HUES48 (cell line): ENCODE measurements at regions not wholly inside any gene's neighbourhood (a gene's known extent, or its start where the extent isn't known, plus 50 kb on each side); places are given as distances from the start of the nearest gene placed in this dataset.
"Not testable (repeated sequence)": the region's sequence is repeated elsewhere in the genome, so short reads cannot be mapped to it uniquely, and the experiment has no call there.

Source experiments
- H3K27ac ChIP-seq: one replicate; pipeline ENCODE4 v1.7.0; 2013; ENCODE audit warnings: low read depth, low read length, inconsistent platforms
- H3K27me3 ChIP-seq: 2 replicates; pipeline ENCODE4 v1.6.1; 2013; ENCODE audit warnings: mild to moderate bottlenecking, low read length; ENCODE audit not compliant: control insufficient read depth, insufficient read depth
- H3K36me3 ChIP-seq: 2 replicates; pipeline ENCODE4 v1.6.1; 2013; ENCODE audit warnings: low read length; ENCODE audit not compliant: control insufficient read depth, insufficient read depth
- H3K4me1 ChIP-seq: 2 replicates; pipeline ENCODE4 v1.6.1; 2013; ENCODE audit warnings: mild to moderate bottlenecking, low read length; ENCODE audit not compliant: control insufficient read depth, insufficient read depth
- H3K4me3 ChIP-seq: 2 replicates; pipeline ENCODE4 v1.5.1; 2013; ENCODE audit warnings: mild to moderate bottlenecking, low read depth, low read length
- H3K9ac ChIP-seq: 2 replicates; pipeline ENCODE4 v1.6.1; 2013; ENCODE audit warnings: mild to moderate bottlenecking, low read depth, low read length, moderate library complexity
- H3K9me3 ChIP-seq: 2 replicates; pipeline ENCODE4 v1.6.1; 2013; ENCODE audit warnings: low read length; ENCODE audit not compliant: control insufficient read depth, insufficient read depth

DNA sequence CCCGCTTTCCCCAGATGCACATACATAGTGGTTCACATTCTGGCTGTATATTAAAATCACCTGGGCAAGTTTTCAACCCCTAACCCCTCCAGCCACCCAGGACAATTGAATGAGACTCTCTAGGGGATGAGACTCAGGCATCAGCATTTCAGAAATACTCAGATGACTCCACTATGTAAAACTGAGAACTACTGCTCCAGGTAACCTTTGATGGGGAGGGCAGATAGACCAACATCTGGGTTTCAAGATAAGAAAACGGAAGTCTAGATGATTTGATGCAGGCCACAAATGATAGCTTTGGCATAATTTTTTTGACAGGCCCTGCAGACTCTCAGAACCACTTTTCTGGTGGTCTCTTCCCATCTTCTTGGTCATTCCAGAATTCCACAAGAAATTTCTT, 341.1 kb downstream of the EMP1 start:
- H3K27ac ChIP-seq: no peak overlapping the region
- H3K9ac ChIP-seq: no peak overlapping the region
- H3K4me1 ChIP-seq: peaks cover 5% of the 10 kb centered on the region; the same call in 1 of the 2 replicates
- no peaks in the 10 kb centered on the region for H3K36me3 ChIP-seq
- no peak overlapping the region for H3K4me3 ChIP-seq
- H3K9me3 ChIP-seq: no peaks in the 10 kb centered on the region
- H3K27me3 ChIP-seq: no peaks in the 10 kb centered on the region

GRCh38 chr12:13536219-13536910, 339.8 kb downstream of the EMP1 start:
- no peak overlapping the region for H3K4me3 ChIP-seq
- H3K9me3 ChIP-seq: no peaks in the 10 kb centered on the region
- H3K27me3 ChIP-seq: no peaks in the 10 kb centered on the region
- H3K36me3 ChIP-seq: no peaks in the 10 kb centered on the region
- H3K4me1 ChIP-seq: peaks cover 5% of the 10 kb centered on the region; the same call in 1 of the 2 replicates
- H3K27ac ChIP-seq: no peak overlapping the region
- no peak overlapping the region for H3K9ac ChIP-seq

GRCh38 chr12:13534645-13535398, 338.3 kb downstream of the EMP1 start:
- no peaks in the 10 kb centered on the region for H3K36me3 ChIP-seq
- H3K4me3 ChIP-seq: peak overlapping the region; percentile 48; the same call in 1 of the 2 replicates
- H3K9ac ChIP-seq: no peak overlapping the region

DNA sequence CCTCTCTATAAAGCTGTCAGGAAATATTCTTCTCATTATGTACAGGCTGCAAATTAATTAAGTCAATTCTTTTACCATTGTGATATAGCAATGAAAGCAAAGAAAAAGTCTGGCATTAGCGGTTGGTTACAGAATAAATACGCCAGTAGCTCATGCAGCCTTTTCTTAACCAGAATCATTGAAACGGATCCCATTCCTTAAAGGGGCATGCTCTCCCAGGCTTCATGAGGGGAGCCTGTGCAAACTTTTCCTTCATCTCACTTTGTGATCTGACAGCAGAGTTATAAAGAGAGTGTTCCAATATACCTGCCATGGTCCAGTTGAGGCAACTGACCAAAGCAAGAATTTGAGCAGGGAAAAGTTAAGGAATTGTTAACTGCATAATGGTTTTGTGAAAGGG, 337.7 kb downstream of the EMP1 start:
- H3K4me3 ChIP-seq: 0 out of 2 replicates have a peak overlapping the region, but pooled peaks have one; percentile 48
- no peaks in the 10 kb centered on the region for H3K36me3 ChIP-seq
- H3K9me3 ChIP-seq: no peaks in the 10 kb centered on the region
- H3K9ac ChIP-seq: no peak overlapping the region
- peaks cover 14% of the 10 kb centered on the region for H3K4me1 ChIP-seq
- H3K27me3 ChIP-seq: no peaks in the 10 kb centered on the region
- no peak overlapping the region for H3K27ac ChIP-seq

More at GRCh38 chr12:13534645-13535398, 338.3 kb downstream of the EMP1 start:
- no peak overlapping the region for H3K27ac ChIP-seq
- H3K9me3 ChIP-seq: no peaks in the 10 kb centered on the region
- no peaks in the 10 kb centered on the region for H3K27me3 ChIP-seq
- H3K4me1 ChIP-seq: peaks cover 14% of the 10 kb centered on the region

- Histone ChIP-seq H3K9ac (no peak overlapping the region), H3K4me1 (peaks cover 14% of the 10 kb centered on the region), H3K27me3 (no peaks in the 10 kb centered on the region), H3K27ac (no peak overlapping the region), H3K9me3 (peaks cover 13% of the 10 kb centered on the region), H3K36me3 (no peaks in the 10 kb centered on the region), H3K4me3 (no peak overlapping the region)
These were observed 334.4 kb downstream of the EMP1 start for GRCh38 chr12:13530966-13531365.

DNA sequence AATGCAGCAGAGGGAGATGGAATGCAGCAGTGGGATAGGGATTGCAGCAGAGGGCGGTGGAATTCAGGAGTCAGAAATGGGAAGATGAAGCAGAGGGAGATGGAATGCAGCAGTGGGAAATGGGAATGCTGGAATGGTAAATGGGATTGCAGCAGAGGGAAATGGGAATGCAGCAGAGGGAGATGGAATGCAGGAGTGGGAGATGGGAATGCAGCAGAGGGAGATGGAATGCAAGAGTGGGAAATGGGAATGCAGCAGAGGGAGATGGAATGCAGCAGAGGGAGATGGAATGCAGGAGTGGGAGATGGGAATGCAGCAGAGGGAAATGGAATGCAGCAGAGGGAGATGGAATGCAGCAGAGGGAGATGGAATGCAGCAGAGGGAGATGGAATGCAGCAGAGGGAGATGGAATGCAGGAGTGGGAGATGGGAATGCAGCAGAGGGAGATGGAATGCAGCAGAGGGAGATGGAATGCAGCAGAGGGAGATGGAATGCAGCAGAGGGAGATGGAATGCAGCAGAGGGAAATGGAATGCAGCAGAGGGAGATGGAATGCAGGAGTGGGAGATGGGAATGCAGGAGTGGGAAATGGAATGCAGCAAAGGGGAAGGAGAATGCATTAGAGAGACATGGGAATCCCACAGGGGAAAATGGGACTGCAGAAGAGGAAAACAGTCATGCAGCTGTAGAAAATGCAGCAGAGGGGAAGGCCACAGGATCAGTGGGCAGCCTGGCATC, 329.8 kb downstream of the EMP1 start:
- H3K27ac ChIP-seq: peak overlapping the region; percentile 69
- H3K27me3 ChIP-seq, H3K4me3 ChIP-seq, H3K36me3 ChIP-seq: not testable (repeated sequence)
- peaks cover 20% of the 10 kb centered on the region for H3K9me3 ChIP-seq
- H3K4me1 ChIP-seq: peaks cover 19% of the 10 kb centered on the region
- H3K9ac ChIP-seq: 0 out of 2 replicates have a peak overlapping the region, but pooled peaks have one; percentile 5

DNA sequence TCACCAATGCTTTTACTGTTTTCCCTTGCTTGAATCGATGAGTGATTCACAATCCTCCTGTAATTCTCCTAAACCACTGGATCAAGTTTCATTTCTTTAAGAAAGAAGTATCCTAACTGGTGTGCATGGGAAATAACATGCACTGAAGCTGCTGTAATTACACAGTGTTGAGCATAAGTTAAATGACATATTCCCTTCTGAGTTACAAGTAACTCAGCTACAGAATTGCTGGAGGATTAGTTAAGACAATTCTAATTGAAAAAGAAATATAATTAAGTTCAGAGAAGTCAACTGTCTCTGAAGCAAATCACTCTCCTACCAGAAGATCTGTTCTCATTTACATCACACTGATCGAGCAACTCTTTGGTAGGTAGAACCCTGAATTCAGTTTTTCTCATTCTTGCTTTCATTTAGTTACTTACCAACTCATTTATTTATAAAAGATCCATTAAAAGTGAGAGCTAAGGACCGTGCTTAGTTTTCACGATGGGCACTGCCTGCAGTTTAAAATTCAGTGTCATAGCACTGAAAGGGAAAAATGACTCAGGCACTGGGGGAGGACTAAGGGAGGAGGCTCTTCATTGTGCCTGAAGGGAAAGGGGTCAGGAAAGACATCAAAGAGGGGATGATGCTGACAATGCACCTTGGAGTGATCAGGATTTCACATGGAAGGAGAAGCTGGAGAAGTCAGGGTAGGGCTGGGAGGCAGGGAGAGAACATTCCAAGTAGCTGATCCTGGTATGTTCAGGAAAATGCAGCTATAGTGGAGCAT, 327.2 kb downstream of the EMP1 start:
- no peak overlapping the region for H3K4me3 ChIP-seq
- no peak overlapping the region for H3K9ac ChIP-seq
- no peak overlapping the region for H3K27ac ChIP-seq
- H3K27me3 ChIP-seq: no peaks in the 10 kb centered on the region
- peaks cover 11% of the 10 kb centered on the region for H3K4me1 ChIP-seq
- H3K36me3 ChIP-seq: no peaks in the 10 kb centered on the region
- H3K9me3 ChIP-seq: peaks cover 20% of the 10 kb centered on the region

- not testable (repeated sequence) for H3K4me1 ChIP-seq, H3K9me3 ChIP-seq, H3K36me3 ChIP-seq, H3K27ac ChIP-seq, H3K9ac ChIP-seq, H3K4me3 ChIP-seq, H3K27me3 ChIP-seq
These were observed 321.5 kb downstream of the EMP1 start for GRCh38 chr12:13518034-13518433.

DNA sequence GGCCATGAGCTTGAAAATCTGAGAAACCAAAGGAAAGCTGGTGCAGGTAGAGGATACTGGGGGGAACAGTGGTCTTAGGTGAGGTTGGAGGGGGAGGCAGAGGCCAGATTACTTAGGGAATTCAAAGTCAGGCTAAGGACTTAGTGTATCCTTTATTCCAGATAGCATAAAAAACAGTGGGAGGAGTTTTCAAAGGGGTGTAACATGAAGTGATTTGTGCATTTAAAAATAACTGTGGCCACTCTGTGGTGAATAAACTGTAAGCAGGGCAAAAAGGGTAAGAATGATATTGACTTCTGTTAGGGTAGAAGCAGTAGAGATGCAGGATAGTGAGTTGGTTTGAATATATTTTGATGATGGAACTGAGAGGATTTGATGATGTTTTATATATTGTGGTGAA, 313.2 kb downstream of the EMP1 start:
- Histone ChIP-seq H3K9ac (no peak overlapping the region), H3K27me3 (no peaks in the 10 kb centered on the region), H3K36me3 (no peaks in the 10 kb centered on the region), H3K9me3 (no peaks in the 10 kb centered on the region), H3K27ac (no peak overlapping the region), H3K4me3 (no peak overlapping the region), H3K4me1 (peaks cover 15% of the 10 kb centered on the region)

DNA sequence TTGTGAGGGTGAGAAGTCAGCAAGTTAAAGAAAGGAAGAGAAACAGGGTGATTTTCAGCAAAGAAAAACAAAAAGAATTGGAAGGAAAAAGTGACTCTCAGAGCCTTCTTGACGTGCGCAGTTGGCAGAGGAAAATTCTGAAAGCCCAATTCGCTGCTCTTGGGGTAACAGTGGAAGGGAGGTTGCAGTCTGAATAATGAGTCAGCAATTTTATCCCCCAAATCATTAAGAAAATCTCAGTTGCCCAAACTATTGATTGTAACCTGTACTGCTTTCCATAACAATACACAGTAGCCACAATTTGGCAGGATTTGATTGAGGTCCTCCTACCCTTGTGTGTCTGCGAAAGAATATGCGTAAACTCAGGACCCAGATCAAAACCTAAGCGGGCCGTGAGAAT, 309.1 kb downstream of the EMP1 start:
- Histone ChIP-seq H3K9ac (no peak overlapping the region), H3K36me3 (no peaks in the 10 kb centered on the region), H3K27ac (no peak overlapping the region), H3K27me3 (no peaks in the 10 kb centered on the region), H3K4me3 (no peak overlapping the region), H3K4me1 (peaks cover 22% of the 10 kb centered on the region), H3K9me3 (no peaks in the 10 kb centered on the region)
